ENCODE measurements at regions not wholly inside any gene's neighbourhood (a gene's known extent, or its start where the extent isn't known, plus 50 kb on each side); places are given as distances from the start of the nearest gene placed in this dataset.
"Not testable (repeated sequence)": the region's sequence is repeated elsewhere in the genome, so short reads cannot be mapped to it uniquely, and the experiment has no call there.

GRCh38 chr11:97922933-97923332 is 1097.8 kb upstream of the CNTN5 start:
- not testable (repeated sequence) for H3K36me3 ChIP-seq (ENCODE audit: insufficient read depth); H3K4me1 ChIP-seq (ENCODE audit: insufficient read depth); H3K79me2 ChIP-seq (replicated peaks; ENCODE audit: insufficient read depth); H3K4me3 Mint-ChIP-seq; H3K4me2 ChIP-seq; H3K27me3 Mint-ChIP-seq (ENCODE audit: insufficient read depth, low read depth, poor library complexity); H3K27ac ChIP-seq (ENCODE audit: low read depth); ATAC-seq; H3K4me3 ChIP-seq; H2AFZ ChIP-seq; H3K27me3 ChIP-seq (ENCODE audit: insufficient read depth); H3K9me2 ChIP-seq (ENCODE audit: insufficient read depth); H3K27ac Mint-ChIP-seq; H4K20me1 ChIP-seq (replicated peaks; ENCODE audit: insufficient read depth); H3K4me1 Mint-ChIP-seq; H3F3A ChIP-seq (replicated peaks; ENCODE audit: low read depth); DNase-seq (ENCODE audit: low spot score)
- Mint-ChIP-seq H3K36me3 (ENCODE audit: low read depth) (peaks cover 22% of the 10 kb centered on the region), H3K9me3 (peaks cover 28% of the 10 kb centered on the region)

- Histone ChIP-seq H3K4me1 (ENCODE audit: insufficient read depth) (peaks cover 19% of the 10 kb centered on the region), H3K4me2 (no peak overlapping the region), H3K36me3 (ENCODE audit: insufficient read depth) (no peaks in the 10 kb centered on the region), H2AFZ (no peak overlapping the region; the same call in 1 of the 2 replicates), H3K27me3 (ENCODE audit: insufficient read depth) (no peaks in the 10 kb centered on the region), H4K20me1 (replicated peaks; ENCODE audit: insufficient read depth) (no peaks in the 10 kb centered on the region), H3K4me3 (no peak overlapping the region), H3F3A (replicated peaks; ENCODE audit: low read depth) (no peaks in the 10 kb centered on the region), H3K79me2 (replicated peaks; ENCODE audit: insufficient read depth) (no peaks in the 10 kb centered on the region), H3K9me2 (ENCODE audit: insufficient read depth) (no peaks in the 10 kb centered on the region), H3K27ac (ENCODE audit: low read depth) (no peak overlapping the region)
- peaks cover 16% of the 10 kb centered on the region for H3K4me1 Mint-ChIP-seq
- no peak overlapping the region for H3K27ac Mint-ChIP-seq
- no peaks in the 10 kb centered on the region for H3K9me3 Mint-ChIP-seq
- no peaks in the 10 kb centered on the region for H3K27me3 Mint-ChIP-seq (ENCODE audit: insufficient read depth, low read depth, poor library complexity)
- no peak for TF ChIP-seq ETS1 (IDR thresholded peaks at IDR 0.05)
- no peak for TF ChIP-seq CTCF (conservative IDR thresholded peaks at IDR 0.05; ENCODE audit: low read depth in 2 of 2)
- TF ChIP-seq REST (IDR thresholded peaks at IDR 0.05; ENCODE audit: unreplicated experiment), result no peak
- no peak for ATAC-seq
- H3K36me3 Mint-ChIP-seq (ENCODE audit: low read depth), result no peaks in the 10 kb centered on the region
- H3K4me3 Mint-ChIP-seq, result no peak overlapping the region
- DNase-seq (ENCODE audit: low spot score), result no peak
These were observed 1086.1 kb upstream of the CNTN5 start for GRCh38 chr11:97934572-97935208.

All from GM23338 (cell line).